ENCODE measurements at regions not wholly inside any gene's neighbourhood (a gene's known extent, or its start where the extent isn't known, plus 50 kb on each side); places are given as distances from the start of the nearest gene placed in this dataset.
"Not testable (repeated sequence)": the region's sequence is repeated elsewhere in the genome, so short reads cannot be mapped to it uniquely, and the experiment has no call there.

- DNase-seq (ENCODE audit: low read depth, low spot score) = peak; percentile 16
- H3K36me3 Mint-ChIP-seq (ENCODE audit: low read depth) = no peaks in the 10 kb centered on the region
- TF ChIP-seq CTCF (conservative IDR thresholded peaks at IDR 0.05) = peak; percentile 90
- no peaks in the 10 kb centered on the region for H3K9me3 Mint-ChIP-seq
- H3K4me1 Mint-ChIP-seq = peaks cover 19% of the 10 kb centered on the region
- no peak overlapping the region for H3K27ac Mint-ChIP-seq (ENCODE audit: unreplicated experiment)
- H3K4me3 Mint-ChIP-seq = no peak overlapping the region
- no peaks in the 10 kb centered on the region for H3K27me3 Mint-ChIP-seq (ENCODE audit: low read depth)
Measured at GRCh38 chr4:124111922-124112321, 600.6 kb downstream of the ANKRD50 start.

GRCh38 chr4:124118061-124118460 lies 594.5 kb downstream of the ANKRD50 start:
- no peak for DNase-seq (ENCODE audit: low read depth, low spot score)
- no peaks in the 10 kb centered on the region for H3K27me3 Mint-ChIP-seq (ENCODE audit: low read depth)
- H3K36me3 Mint-ChIP-seq (ENCODE audit: low read depth) = no peaks in the 10 kb centered on the region
- TF ChIP-seq CTCF (conservative IDR thresholded peaks at IDR 0.05) = no peak
- peaks cover 4% of the 10 kb centered on the region for H3K9me3 Mint-ChIP-seq
- H3K27ac Mint-ChIP-seq (ENCODE audit: unreplicated experiment) = no peak overlapping the region
- H3K4me1 Mint-ChIP-seq = peaks cover under 1% of the 10 kb centered on the region
- H3K4me3 Mint-ChIP-seq = no peak overlapping the region

- Mint-ChIP-seq H3K4me1 (no peaks in the 10 kb centered on the region), H3K4me3 (no peak overlapping the region), H3K27ac (ENCODE audit: unreplicated experiment) (no peak overlapping the region), H3K36me3 (ENCODE audit: low read depth) (no peaks in the 10 kb centered on the region), H3K9me3 (peaks cover 4% of the 10 kb centered on the region), H3K27me3 (ENCODE audit: low read depth) (no peaks in the 10 kb centered on the region)
- no peak for TF ChIP-seq CTCF (conservative IDR thresholded peaks at IDR 0.05)
- DNase-seq (ENCODE audit: low read depth, low spot score) = no peak
Measured at GRCh38 chr4:124121461-124121971, 591.0 kb downstream of the ANKRD50 start.

DNA sequence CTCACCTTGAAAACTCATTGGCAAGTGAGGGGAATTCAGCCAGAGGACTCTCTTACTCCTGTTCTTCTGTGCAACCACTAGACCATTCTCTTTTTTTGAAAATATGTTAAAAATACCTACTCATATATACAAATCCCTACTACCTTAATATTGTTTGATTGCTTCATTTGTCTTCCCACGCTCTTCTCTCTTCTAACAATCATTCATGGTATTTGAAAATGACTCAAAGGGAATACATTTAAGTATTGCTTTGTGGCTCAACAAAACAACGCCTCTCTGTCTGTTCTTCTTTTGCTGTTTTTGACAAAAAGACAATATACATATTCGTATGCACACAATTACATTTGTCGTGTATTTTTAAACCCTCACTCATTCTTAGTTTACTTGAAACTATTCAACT lies 589.4 kb downstream of the ANKRD50 start:
- Mint-ChIP-seq H3K9me3 (no peaks in the 10 kb centered on the region), H3K36me3 (ENCODE audit: low read depth) (no peaks in the 10 kb centered on the region), H3K4me1 (no peaks in the 10 kb centered on the region), H3K27ac (ENCODE audit: unreplicated experiment) (no peak overlapping the region), H3K4me3 (no peak overlapping the region), H3K27me3 (ENCODE audit: low read depth) (no peaks in the 10 kb centered on the region)
- no peak for DNase-seq (ENCODE audit: low read depth, low spot score)
- no peak for TF ChIP-seq CTCF (conservative IDR thresholded peaks at IDR 0.05)

GRCh38 chr4:124123721-124124120 lies 588.8 kb downstream of the ANKRD50 start:
- Mint-ChIP-seq H3K27ac (ENCODE audit: unreplicated experiment) (no peak overlapping the region), H3K36me3 (ENCODE audit: low read depth) (no peaks in the 10 kb centered on the region), H3K4me3 (no peak overlapping the region), H3K9me3 (peaks cover 3% of the 10 kb centered on the region), H3K4me1 (no peaks in the 10 kb centered on the region), H3K27me3 (ENCODE audit: low read depth) (no peaks in the 10 kb centered on the region)
- no peak for TF ChIP-seq CTCF (conservative IDR thresholded peaks at IDR 0.05)
- no peak for DNase-seq (ENCODE audit: low read depth, low spot score)

DNA sequence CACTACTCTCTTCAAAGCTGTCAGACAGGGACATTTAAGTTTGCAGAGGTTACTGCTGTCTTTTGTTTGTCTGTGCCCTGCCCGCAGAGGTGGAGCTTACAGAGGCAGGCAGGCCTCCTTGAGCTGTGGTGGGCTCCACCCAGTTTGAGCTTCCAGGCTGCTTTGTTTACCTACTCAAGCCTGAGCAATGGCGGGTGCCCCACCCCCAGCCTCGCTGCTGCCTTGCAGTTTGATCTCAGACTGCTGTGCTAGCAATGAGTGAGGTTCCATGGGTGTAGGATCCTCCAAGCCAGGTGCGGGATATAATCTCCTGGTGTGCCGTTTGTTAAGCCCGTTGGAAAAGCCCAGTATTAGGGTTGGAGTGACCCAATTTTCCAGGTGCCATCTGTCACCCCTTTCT lies 581.2 kb downstream of the ANKRD50 start:
- H3K9me3 Mint-ChIP-seq = peaks cover 16% of the 10 kb centered on the region
- not testable (repeated sequence) for H3K4me1 Mint-ChIP-seq; H3K27ac Mint-ChIP-seq (ENCODE audit: unreplicated experiment)

More for the DNA sequence above, 581.2 kb downstream of the ANKRD50 start:
- DNase-seq (ENCODE audit: low read depth, low spot score); H3K4me3 Mint-ChIP-seq; H3K27me3 Mint-ChIP-seq (ENCODE audit: low read depth): not testable (repeated sequence)
- H3K36me3 Mint-ChIP-seq (ENCODE audit: low read depth) = peaks cover 15% of the 10 kb centered on the region
